ENCODE measurements at regions not wholly inside any gene's neighbourhood (a gene's known extent, or its start where the extent isn't known, plus 50 kb on each side); places are given as distances from the start of the nearest gene placed in this dataset.
"Not testable (repeated sequence)": the region's sequence is repeated elsewhere in the genome, so short reads cannot be mapped to it uniquely, and the experiment has no call there.

DNA sequence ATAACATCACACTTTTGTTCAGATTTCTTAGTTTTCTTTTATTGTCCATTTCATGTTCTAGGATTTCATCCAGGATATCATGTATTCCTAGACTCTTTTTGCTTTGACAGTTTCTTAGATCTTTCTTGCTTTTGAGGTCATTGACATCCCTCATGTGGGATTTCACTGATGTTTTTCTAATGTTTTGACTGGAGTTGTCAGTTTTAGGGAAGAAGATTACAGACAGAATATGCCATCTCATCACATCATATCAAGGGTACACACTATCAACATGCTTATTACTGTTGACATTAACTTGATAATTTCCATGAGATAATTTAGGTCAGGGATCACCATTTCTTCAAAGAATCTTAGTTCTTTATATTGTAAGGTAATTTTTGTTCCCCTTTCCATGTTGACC is 101.7 kb downstream of the NPAP1 start:
- CTCF ChIA-PET: no interaction called here
- no peaks in the 10 kb centered on the region for H4K20me1 ChIP-seq (ENCODE audit: insufficient read depth)

DNA sequence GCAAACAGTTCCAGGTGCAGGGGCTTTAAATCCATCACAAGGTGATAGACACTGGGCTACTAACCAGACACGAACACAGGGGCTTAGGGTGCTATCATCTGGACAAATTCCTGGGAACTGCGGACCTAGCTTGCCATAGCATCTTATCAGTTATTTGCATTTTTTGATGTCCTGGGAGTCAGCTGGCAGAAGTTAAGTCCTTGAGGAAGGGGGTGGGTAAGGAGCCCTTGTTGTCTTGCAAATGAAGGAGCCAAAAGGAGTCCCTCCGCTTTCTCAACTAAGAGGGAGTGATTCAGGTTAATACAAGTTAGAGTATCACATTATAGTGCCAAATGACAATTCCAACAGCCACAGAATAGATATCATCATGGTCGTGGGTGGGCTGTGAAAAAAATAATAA is 108.9 kb downstream of the NPAP1 start:
- TF ChIP-seq CTCF (conservative IDR thresholded peaks at IDR 0.05) (no peak), EZH2 (IDR thresholded peaks at IDR 0.05; ENCODE audit: low read depth) (no peak)
- Histone ChIP-seq H3K4me1 (replicated peaks; ENCODE audit: insufficient read depth) (no peaks in the 10 kb centered on the region), H3K36me3 (ENCODE audit: low read depth) (no peaks in the 10 kb centered on the region), H3F3A (ENCODE audit: insufficient read depth, low read depth) (no peaks in the 10 kb centered on the region), H3K27me3 (ENCODE audit: insufficient read depth, low read depth) (no peaks in the 10 kb centered on the region), H4K20me1 (ENCODE audit: insufficient read depth) (no peaks in the 10 kb centered on the region), H3K79me2 (ENCODE audit: low read depth) (no peaks in the 10 kb centered on the region), H3K4me2 (no peak overlapping the region), H3K9me2 (ENCODE audit: insufficient read depth) (no peaks in the 10 kb centered on the region), H3K4me3 (no peak overlapping the region), H3K9me3 (ENCODE audit: insufficient read depth, low read depth) (no peaks in the 10 kb centered on the region), H3K27ac (no peak overlapping the region), H2AFZ (no peak overlapping the region)
- BruUV-seq (replicated peaks): no TSS peak
- no peak for DNase-seq
- ChIA-PET CTCF (no interaction called here), POLR2A (ENCODE audit: unreplicated experiment) (no interaction called here)
- intact Hi-C loops (cut with micrococcal nuclease; ENCODE audit: unreplicated experiment): no loop called here

More for the DNA sequence above, 101.7 kb downstream of the NPAP1 start:
- no TSS peak for BruUV-seq (replicated peaks)
- intact Hi-C loops (cut with micrococcal nuclease; ENCODE audit: unreplicated experiment): no loop called here
- Histone ChIP-seq H3K4me3 (no peak overlapping the region), H3K27me3 (ENCODE audit: insufficient read depth, low read depth) (no peaks in the 10 kb centered on the region), H3K4me2 (no peak overlapping the region), H3K36me3 (ENCODE audit: low read depth) (no peaks in the 10 kb centered on the region), H3K79me2 (ENCODE audit: low read depth) (no peaks in the 10 kb centered on the region), H3K9me3 (ENCODE audit: insufficient read depth, low read depth) (no peaks in the 10 kb centered on the region), H2AFZ (no peak overlapping the region), H3F3A (ENCODE audit: insufficient read depth, low read depth) (no peaks in the 10 kb centered on the region), H3K4me1 (replicated peaks; ENCODE audit: insufficient read depth) (no peaks in the 10 kb centered on the region), H3K9me2 (ENCODE audit: insufficient read depth) (no peaks in the 10 kb centered on the region), H3K27ac (no peak overlapping the region)
- POLR2A ChIA-PET (ENCODE audit: unreplicated experiment): no interaction called here
- DNase-seq: no peak
- TF ChIP-seq EZH2 (IDR thresholded peaks at IDR 0.05; ENCODE audit: low read depth) (no peak), CTCF (conservative IDR thresholded peaks at IDR 0.05) (no peak)

DNA sequence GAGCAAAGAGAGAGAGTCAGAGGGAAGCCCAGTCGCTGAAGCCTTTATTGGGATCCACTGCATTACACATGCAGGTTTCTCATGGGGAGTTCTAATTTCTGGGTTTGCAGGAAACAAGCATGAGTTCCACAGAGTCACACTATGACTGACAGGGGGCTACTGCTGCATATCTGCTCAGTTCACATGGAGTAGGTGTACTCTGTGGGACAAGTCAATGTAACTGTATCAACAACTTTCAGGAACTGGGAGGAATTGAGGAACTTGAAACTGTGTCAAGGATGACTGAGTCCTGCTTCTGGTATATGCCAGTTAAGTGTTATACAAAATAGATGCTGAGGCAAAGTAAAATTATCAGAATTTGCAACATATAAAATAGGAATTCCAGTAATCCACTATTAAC is 110.8 kb downstream of the NPAP1 start:
- BruUV-seq (replicated peaks): no TSS peak
- CTCF ChIA-PET: no interaction called here

GRCh38 chr15:24802624-24803023 is 127.0 kb downstream of the NPAP1 start:
- H3K27me3 ChIP-seq (ENCODE audit: insufficient read depth, low read depth); H3K36me3 ChIP-seq (ENCODE audit: low read depth); H2AFZ ChIP-seq; intact Hi-C loops (cut with micrococcal nuclease; ENCODE audit: unreplicated experiment); H3K4me1 ChIP-seq (replicated peaks; ENCODE audit: insufficient read depth); H3K9me2 ChIP-seq (ENCODE audit: insufficient read depth); POLR2A ChIA-PET (ENCODE audit: unreplicated experiment); H3F3A ChIP-seq (ENCODE audit: insufficient read depth, low read depth); CTCF ChIA-PET; H3K79me2 ChIP-seq (ENCODE audit: low read depth); H4K20me1 ChIP-seq (ENCODE audit: insufficient read depth); H3K9me3 ChIP-seq (ENCODE audit: insufficient read depth, low read depth); H3K4me2 ChIP-seq; BruUV-seq (replicated peaks); H3K27ac ChIP-seq; H3K4me3 ChIP-seq; DNase-seq: not testable (repeated sequence)

More for the DNA sequence above, 110.8 kb downstream of the NPAP1 start:
- no peak for TF ChIP-seq CTCF (conservative IDR thresholded peaks at IDR 0.05)
- no peak for TF ChIP-seq EZH2 (IDR thresholded peaks at IDR 0.05; ENCODE audit: low read depth)
- DNase-seq: no peak
- Histone ChIP-seq H3K27me3 (ENCODE audit: insufficient read depth, low read depth) (no peaks in the 10 kb centered on the region), H3K79me2 (ENCODE audit: low read depth) (no peaks in the 10 kb centered on the region), H3K36me3 (ENCODE audit: low read depth) (no peaks in the 10 kb centered on the region), H4K20me1 (ENCODE audit: insufficient read depth) (no peaks in the 10 kb centered on the region), H3K4me1 (replicated peaks; ENCODE audit: insufficient read depth) (no peaks in the 10 kb centered on the region), H3K9me2 (ENCODE audit: insufficient read depth) (no peaks in the 10 kb centered on the region), H3F3A (ENCODE audit: insufficient read depth, low read depth) (no peaks in the 10 kb centered on the region), H3K4me3 (no peak overlapping the region), H2AFZ (no peak overlapping the region), H3K27ac (no peak overlapping the region), H3K9me3 (ENCODE audit: insufficient read depth, low read depth) (no peaks in the 10 kb centered on the region), H3K4me2 (no peak overlapping the region)
- POLR2A ChIA-PET (ENCODE audit: unreplicated experiment): no interaction called here
- intact Hi-C loops (cut with micrococcal nuclease; ENCODE audit: unreplicated experiment): no loop called here

Measured in PC-9 (cell line).